Neural crest cell (in vitro differentiated cells): ENCODE measurements at regions not wholly inside any gene's neighbourhood (a gene's known extent, or its start where the extent isn't known, plus 50 kb on each side); places are given as distances from the start of the nearest gene placed in this dataset.

Experiments used
- DNase-seq: peaks from one replicate; pipeline ENCODE4 v3.0.0; 2021; ENCODE audit warnings: low read depth, mixed read lengths, low spot score
- H3K27ac Mint-ChIP-seq: one replicate; pipeline ENCODE4 v1.8.0; 2021; ENCODE audit warnings: mild to moderate bottlenecking, mixed read lengths; ENCODE audit not compliant: unreplicated experiment
- H3K27me3 Mint-ChIP-seq: 2 replicates; pipeline ENCODE4 v1.8.0; 2021; ENCODE audit warnings: low read depth, mild to moderate bottlenecking, mixed read lengths
- H3K36me3 Mint-ChIP-seq: 2 replicates; pipeline ENCODE4 v1.8.0; 2021; ENCODE audit warnings: low read depth, mild to moderate bottlenecking, mixed read lengths
- H3K4me1 Mint-ChIP-seq: 2 replicates; pipeline ENCODE4 v1.8.0; 2021; ENCODE audit warnings: mixed read lengths
- H3K4me3 Mint-ChIP-seq: one replicate; pipeline ENCODE4 v1.8.0; 2021; ENCODE audit warnings: mild to moderate bottlenecking, mixed read lengths
- H3K9me3 Mint-ChIP-seq: 2 replicates; pipeline ENCODE4 v1.8.0; 2021; ENCODE audit warnings: mixed read lengths
- CTCF ChIP-seq: fragments of 200-600 bp; sonication (generic); conservative IDR thresholded peaks from 2 replicates; pipeline ENCODE4 v1.5.0; 2021; ENCODE audit warnings: antibody characterized with exemption, mild to moderate bottlenecking

GRCh38 chr1:222021129-222021528 lies 279.2 kb upstream of the DUSP10 start:
- Mint-ChIP-seq H3K4me1 (no peaks in the 10 kb centered on the region), H3K36me3 (no peaks in the 10 kb centered on the region), H3K27me3 (no peaks in the 10 kb centered on the region), H3K9me3 (no peaks in the 10 kb centered on the region), H3K27ac (no peak overlapping the region), H3K4me3 (no peak overlapping the region)
- no peak for TF ChIP-seq CTCF
- no peak for DNase-seq

GRCh38 chr1:222020553-222020952 lies 278.7 kb upstream of the DUSP10 start:
- TF ChIP-seq CTCF = no peak
- Mint-ChIP-seq H3K9me3 (no peaks in the 10 kb centered on the region), H3K27ac (no peak overlapping the region), H3K4me1 (no peaks in the 10 kb centered on the region), H3K36me3 (no peaks in the 10 kb centered on the region), H3K4me3 (no peak overlapping the region), H3K27me3 (no peaks in the 10 kb centered on the region)
- no peak for DNase-seq

- Mint-ChIP-seq H3K36me3 (no peaks in the 10 kb centered on the region), H3K9me3 (no peaks in the 10 kb centered on the region), H3K27ac (no peak overlapping the region), H3K27me3 (no peaks in the 10 kb centered on the region), H3K4me3 (no peak overlapping the region), H3K4me1 (no peaks in the 10 kb centered on the region)
- no peak for DNase-seq
- no peak for TF ChIP-seq CTCF
Measured at GRCh38 chr1:222019029-222019428, 277.1 kb upstream of the DUSP10 start.

GRCh38 chr1:222018041-222018440 lies 276.2 kb upstream of the DUSP10 start:
- Mint-ChIP-seq H3K4me1 (no peaks in the 10 kb centered on the region), H3K27me3 (peaks cover 4% of the 10 kb centered on the region), H3K36me3 (no peaks in the 10 kb centered on the region), H3K27ac (no peak overlapping the region), H3K9me3 (no peaks in the 10 kb centered on the region), H3K4me3 (no peak overlapping the region)
- no peak for DNase-seq
- TF ChIP-seq CTCF = no peak

GRCh38 chr1:222015686-222016085 lies 273.8 kb upstream of the DUSP10 start:
- no peak for DNase-seq
- Mint-ChIP-seq H3K4me1 (no peaks in the 10 kb centered on the region), H3K9me3 (no peaks in the 10 kb centered on the region), H3K27ac (no peak overlapping the region), H3K27me3 (peaks cover 4% of the 10 kb centered on the region), H3K4me3 (no peak overlapping the region), H3K36me3 (no peaks in the 10 kb centered on the region)
- no peak for TF ChIP-seq CTCF

- Mint-ChIP-seq H3K36me3 (no peaks in the 10 kb centered on the region), H3K4me3 (no peak overlapping the region), H3K27ac (no peak overlapping the region), H3K4me1 (no peaks in the 10 kb centered on the region), H3K9me3 (no peaks in the 10 kb centered on the region), H3K27me3 (peaks cover 4% of the 10 kb centered on the region)
- no peak for TF ChIP-seq CTCF
- DNase-seq = no peak
Measured at GRCh38 chr1:222014001-222014400, 272.1 kb upstream of the DUSP10 start.
